Astrocyte (in vitro differentiated cells and primary cell): ENCODE measurements at regions not wholly inside any gene's neighbourhood (a gene's known extent, or its start where the extent isn't known, plus 50 kb on each side); places are given as distances from the start of the nearest gene placed in this dataset.

Source experiments
- EZH2 ChIP-seq: IDR thresholded peaks from 2 replicates; pipeline ENCODE4 v1.6.1; 2012; ENCODE audit warnings: mild to moderate bottlenecking, low read length, inconsistent platforms; ENCODE audit not compliant: insufficient read depth
- TF ChIP-seq, protein P1 (sequence below): IDR thresholded peaks from 2 replicates; pipeline ENCODE4 v1.5.1; 2011; ENCODE audit warnings: low read depth, mild to moderate bottlenecking, inconsistent platforms, low read length, moderate library complexity; ENCODE audit not compliant: insufficient read depth

DNA sequence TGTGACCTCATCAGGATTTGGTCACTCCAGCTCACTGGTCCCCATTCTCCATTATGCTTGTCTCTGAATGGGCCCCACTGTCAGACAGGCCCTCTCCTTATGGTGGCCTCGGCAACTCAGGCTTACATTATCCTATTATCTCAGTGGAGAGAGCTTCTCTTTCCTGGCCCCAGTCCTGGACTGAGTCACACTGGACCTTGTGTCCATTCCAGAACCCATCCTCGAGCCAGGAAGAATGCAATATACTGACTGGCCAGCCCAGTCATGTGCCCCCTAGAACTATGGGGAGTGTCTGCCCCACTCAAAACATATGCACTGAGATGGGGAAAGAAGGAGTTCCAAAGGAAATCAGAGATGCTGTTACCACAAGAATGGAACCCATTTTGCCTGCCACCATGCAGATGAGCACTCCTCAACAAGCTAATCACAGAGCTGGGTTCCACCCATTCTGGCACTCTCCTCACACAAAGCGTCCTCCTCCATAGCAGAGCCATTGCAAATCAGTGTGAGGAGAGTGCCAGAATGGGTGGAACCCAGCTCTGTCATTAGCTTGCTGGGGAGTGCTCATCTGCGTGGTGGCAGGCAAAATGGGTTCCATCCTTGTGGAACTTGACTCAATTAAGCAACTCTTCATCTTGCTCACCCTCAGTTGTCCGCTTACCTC, 71.9 kb downstream of the CHRNA1 start:
- TF ChIP-seq, protein P1, sequence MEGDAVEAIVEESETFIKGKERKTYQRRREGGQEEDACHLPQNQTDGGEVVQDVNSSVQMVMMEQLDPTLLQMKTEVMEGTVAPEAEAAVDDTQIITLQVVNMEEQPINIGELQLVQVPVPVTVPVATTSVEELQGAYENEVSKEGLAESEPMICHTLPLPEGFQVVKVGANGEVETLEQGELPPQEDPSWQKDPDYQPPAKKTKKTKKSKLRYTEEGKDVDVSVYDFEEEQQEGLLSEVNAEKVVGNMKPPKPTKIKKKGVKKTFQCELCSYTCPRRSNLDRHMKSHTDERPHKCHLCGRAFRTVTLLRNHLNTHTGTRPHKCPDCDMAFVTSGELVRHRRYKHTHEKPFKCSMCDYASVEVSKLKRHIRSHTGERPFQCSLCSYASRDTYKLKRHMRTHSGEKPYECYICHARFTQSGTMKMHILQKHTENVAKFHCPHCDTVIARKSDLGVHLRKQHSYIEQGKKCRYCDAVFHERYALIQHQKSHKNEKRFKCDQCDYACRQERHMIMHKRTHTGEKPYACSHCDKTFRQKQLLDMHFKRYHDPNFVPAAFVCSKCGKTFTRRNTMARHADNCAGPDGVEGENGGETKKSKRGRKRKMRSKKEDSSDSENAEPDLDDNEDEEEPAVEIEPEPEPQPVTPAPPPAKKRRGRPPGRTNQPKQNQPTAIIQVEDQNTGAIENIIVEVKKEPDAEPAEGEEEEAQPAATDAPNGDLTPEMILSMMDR = no peak
- TF ChIP-seq EZH2 = no peak
